GM12874 (cell line): ENCODE measurements at regions not wholly inside any gene's neighbourhood (a gene's known extent, or its start where the extent isn't known, plus 50 kb on each side); places are given as distances from the start of the nearest gene placed in this dataset.

Experiments used
- TF ChIP-seq, protein P1 (sequence below): IDR thresholded peaks from 2 replicates; pipeline ENCODE4 v1.5.1; 2011; ENCODE audit warnings: low read depth, mild to moderate bottlenecking, control low read depth, low read length, moderate library complexity; ENCODE audit not compliant: insufficient read depth

DNA sequence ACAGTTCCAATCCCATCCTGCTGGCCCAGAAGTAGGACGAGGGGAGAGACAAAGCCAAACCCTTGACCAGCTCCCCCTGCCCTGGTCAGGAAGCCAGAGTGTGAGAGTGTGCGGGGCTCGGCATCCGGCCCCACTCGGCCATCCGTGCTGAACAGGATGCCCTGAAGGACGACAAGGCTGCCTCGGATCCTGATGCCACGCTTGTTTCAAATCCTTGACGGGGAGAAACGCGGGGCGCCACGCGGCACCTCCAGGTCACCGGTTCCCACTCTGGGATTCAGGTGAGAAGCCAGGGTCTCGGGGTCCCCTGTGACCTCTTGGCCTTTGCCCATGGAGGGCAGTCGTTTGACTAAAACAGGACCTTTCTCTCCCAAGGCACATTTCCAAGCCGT is 167.8 kb downstream of the BRD1 start:
- TF ChIP-seq, protein P1, sequence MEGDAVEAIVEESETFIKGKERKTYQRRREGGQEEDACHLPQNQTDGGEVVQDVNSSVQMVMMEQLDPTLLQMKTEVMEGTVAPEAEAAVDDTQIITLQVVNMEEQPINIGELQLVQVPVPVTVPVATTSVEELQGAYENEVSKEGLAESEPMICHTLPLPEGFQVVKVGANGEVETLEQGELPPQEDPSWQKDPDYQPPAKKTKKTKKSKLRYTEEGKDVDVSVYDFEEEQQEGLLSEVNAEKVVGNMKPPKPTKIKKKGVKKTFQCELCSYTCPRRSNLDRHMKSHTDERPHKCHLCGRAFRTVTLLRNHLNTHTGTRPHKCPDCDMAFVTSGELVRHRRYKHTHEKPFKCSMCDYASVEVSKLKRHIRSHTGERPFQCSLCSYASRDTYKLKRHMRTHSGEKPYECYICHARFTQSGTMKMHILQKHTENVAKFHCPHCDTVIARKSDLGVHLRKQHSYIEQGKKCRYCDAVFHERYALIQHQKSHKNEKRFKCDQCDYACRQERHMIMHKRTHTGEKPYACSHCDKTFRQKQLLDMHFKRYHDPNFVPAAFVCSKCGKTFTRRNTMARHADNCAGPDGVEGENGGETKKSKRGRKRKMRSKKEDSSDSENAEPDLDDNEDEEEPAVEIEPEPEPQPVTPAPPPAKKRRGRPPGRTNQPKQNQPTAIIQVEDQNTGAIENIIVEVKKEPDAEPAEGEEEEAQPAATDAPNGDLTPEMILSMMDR = no peak

GRCh38 chr22:49659281-49659923 is 168.3 kb downstream of the BRD1 start:
- TF ChIP-seq, protein P1 = no peak

GRCh38 chr22:49658902-49659280 is 168.8 kb downstream of the BRD1 start:
- TF ChIP-seq, protein P1 = no peak

DNA sequence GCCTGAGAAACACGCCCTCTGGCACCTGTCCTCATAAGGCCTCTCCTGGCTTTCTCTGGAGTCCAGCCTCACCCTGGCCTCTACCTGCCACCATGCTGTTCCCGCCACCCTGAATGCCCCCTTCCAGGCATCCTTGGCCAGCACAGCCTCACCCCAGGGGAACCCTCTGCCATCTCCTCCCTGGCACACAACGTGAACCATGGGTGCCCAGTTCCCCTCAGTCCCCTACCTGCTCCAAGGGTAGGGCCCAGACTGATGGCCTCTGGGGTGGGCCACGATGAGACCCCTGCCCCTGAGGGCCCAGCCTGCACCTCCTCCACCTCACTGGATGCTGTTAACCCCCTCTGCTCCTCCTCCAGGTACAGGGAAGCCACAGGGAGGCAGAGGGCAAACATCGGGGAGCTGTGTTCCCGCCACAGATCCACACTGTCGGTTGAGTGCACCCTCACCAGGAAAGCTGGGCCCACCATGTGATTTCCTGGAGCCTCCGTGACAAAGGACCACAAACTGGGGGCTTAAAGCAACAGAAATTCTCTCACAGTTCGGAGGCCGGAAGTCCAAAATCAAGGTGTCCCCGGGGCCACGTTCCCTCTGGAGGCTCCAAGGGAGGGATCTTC is 169.6 kb downstream of the BRD1 start:
- TF ChIP-seq, protein P1 = no peak

- TF ChIP-seq, protein P1 = no peak
Observed at GRCh38 chr22:49657275-49657973, 170.2 kb downstream of the BRD1 start.

- TF ChIP-seq, protein P1 = no peak
Observed at GRCh38 chr22:49656291-49656851, 171.3 kb downstream of the BRD1 start.

DNA sequence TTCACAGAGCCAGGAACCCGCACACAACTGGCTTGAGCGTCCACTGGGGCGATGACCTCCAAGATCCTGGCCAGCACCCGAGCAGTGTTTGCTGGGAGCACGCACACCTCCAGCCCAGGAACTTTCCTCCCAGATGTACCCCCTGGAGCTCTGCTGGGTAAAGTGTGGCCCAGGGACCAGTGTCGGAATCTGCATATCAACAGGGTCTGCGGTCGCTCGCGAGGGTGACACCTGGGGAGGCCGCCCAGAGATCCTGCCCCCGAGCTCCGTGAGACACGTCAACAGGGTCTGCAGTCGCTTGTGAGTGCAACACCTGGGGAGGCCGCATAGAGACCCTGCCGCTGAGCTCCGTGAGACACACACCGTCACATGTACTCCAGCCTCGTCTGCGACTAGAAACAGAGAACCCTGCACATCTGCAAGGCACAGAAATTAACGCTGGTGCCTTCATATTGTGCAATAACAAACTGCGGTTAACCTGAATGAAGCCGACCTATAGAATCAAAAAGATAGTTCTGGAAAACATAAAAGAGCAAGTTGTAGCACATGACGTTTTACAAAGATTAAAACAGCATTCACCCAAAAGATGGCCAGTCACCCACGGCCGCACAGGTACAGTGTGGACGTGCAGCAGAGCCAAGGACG is 172.4 kb downstream of the BRD1 start:
- TF ChIP-seq, protein P1 = no peak
